B cell (primary cell): ENCODE measurements at regions not wholly inside any gene's neighbourhood (a gene's known extent, or its start where the extent isn't known, plus 50 kb on each side); places are given as distances from the start of the nearest gene placed in this dataset.

Source experiments
- EZH2 ChIP-seq: IDR thresholded peaks from 2 replicates; pipeline ENCODE4 v1.6.1; 2012; ENCODE audit warnings: borderline replicate concordance, low read depth, mild to moderate bottlenecking, moderate library complexity, low read length; ENCODE audit not compliant: insufficient read depth, poor library complexity, severe bottlenecking
- TF ChIP-seq, protein P1 (sequence below): fragments of 200-600 bp; IDR thresholded peaks from one replicate; pipeline ENCODE4 v1.8.0; 2022; ENCODE audit warnings: antibody characterized with exemption, mild to moderate bottlenecking

DNA sequence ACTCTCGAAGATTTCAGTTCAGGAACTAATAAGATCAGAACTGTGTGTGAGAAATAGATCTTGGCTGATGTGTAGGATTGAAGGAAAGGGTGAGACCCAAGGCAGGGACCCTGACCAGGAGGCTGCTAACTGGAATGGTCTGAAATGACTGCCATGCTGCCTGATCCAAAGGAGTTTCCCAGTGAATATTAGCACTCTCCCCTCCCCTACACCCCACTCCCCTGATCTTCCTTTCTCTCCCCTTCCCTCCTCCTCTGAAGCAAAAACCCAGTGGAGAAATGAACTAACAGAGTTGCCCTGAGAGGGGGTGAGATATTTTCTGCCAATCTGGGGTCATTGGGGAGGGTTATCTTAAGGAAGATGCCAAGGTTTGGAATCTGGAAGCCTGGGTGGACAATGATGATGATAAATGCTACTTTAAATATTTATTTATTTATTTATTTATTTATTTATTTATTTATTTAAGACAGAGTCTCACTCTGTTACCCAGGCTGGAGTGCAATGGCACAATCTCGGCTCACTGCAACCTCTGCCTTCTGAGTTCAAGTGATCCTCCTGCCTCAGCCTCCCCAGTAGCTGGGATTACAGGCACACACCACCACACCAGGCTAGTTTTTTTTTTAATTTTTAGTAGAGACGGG lies 371.0 kb upstream of the CHD6 start:
- TF ChIP-seq, protein P1, sequence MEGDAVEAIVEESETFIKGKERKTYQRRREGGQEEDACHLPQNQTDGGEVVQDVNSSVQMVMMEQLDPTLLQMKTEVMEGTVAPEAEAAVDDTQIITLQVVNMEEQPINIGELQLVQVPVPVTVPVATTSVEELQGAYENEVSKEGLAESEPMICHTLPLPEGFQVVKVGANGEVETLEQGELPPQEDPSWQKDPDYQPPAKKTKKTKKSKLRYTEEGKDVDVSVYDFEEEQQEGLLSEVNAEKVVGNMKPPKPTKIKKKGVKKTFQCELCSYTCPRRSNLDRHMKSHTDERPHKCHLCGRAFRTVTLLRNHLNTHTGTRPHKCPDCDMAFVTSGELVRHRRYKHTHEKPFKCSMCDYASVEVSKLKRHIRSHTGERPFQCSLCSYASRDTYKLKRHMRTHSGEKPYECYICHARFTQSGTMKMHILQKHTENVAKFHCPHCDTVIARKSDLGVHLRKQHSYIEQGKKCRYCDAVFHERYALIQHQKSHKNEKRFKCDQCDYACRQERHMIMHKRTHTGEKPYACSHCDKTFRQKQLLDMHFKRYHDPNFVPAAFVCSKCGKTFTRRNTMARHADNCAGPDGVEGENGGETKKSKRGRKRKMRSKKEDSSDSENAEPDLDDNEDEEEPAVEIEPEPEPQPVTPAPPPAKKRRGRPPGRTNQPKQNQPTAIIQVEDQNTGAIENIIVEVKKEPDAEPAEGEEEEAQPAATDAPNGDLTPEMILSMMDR: no peak
- no peak for TF ChIP-seq EZH2
